GM19452 (cell line): ENCODE measurements at regions not wholly inside any gene's neighbourhood (a gene's known extent, or its start where the extent isn't known, plus 50 kb on each side); places are given as distances from the start of the nearest gene placed in this dataset.
"Not testable (repeated sequence)": the region's sequence is repeated elsewhere in the genome, so short reads cannot be mapped to it uniquely, and the experiment has no call there.

Experiments
- ATAC-seq: cut with Tn5 transposase; IDR thresholded peaks from one replicate; pipeline ENCODE4 v1.9.1; 2021; ENCODE audit not compliant: unreplicated experiment

DNA sequence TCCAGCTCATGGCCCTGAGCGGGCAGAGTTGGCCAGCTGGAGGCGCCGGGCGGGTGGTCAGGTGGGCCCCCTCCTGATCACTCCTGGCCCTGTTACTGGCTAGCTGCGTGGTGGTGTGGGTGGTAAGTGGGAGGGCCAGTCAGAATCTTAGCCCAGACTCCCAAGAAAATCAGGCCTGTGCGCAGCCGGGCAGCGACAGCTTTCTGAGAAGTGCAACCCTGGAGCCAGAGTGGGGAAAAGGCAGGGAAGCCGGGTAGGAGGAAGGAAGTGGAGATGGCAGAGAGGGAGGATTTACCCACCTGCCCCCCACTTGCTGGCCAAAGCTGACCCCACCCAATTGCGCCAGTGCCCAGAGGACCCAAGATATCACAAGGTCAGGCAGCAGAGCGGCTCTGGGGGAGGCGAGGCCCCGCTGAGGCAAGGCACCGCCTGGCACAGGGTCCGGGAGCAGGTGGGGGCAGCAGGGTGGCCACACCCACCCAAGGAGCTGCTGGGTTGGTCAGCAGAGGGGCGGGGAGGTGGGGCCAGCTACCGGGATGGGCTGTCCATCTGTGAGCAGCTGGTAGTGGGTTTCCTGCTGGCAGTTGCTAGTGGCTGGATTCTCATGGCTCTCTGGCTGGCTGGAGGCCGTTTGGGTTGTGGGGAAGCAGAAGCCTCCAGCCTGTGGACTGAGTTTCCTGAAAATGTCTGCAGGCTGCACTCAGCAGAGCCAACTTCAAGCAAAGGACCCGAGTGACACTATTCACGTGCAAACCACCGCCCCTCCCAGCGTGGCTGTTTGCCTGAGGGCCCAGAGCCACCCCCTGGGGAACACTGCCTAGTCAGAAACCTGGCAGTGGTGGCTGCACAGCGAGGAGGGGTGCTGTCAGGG, 196.4 kb downstream of the IGLL1 start:
- no peak for ATAC-seq

- ATAC-seq, result no peak
Measured at GRCh38 chr22:23382428-23383218, 197.5 kb downstream of the IGLL1 start.

DNA sequence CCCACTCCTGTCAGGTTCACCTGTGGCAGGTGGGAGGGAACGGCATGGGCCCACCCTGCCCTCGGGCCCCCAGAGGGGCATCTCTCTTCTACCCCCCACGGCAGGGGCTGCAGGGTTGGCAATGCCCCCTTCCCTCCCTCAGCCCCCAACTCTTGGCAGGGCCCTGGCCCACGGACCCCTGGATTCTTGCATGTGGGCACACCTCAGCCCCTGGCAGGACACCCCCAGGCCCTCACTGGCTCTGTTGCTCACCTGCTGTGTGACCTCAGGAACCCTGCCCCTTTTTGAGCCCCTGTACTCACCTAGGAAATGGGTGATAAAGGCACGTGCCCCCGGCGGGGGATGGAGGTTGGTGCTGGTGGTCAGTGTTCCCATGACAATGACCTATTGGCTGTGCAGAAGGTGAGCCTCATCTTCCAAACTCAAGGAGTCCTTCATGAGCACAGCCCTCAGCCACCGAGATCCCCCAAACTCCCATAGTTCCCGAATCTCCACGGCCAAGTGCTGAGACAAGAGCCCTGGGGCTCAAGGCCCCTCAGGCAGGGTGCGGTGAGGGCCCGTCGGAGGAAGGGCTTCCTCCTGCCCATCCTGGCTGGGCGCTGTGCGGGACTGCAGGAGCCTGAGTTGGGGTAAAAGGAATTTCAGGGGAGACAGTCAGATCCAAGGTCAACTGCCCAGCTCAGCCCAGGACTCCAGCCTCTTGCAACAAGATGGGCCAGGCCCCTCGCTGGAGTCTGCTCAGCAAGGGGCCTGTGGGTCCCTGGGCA, 198.2 kb downstream of the IGLL1 start:
- no peak for ATAC-seq

GRCh38 chr22:23380911-23381310, 199.2 kb downstream of the IGLL1 start:
- ATAC-seq, result no peak

DNA sequence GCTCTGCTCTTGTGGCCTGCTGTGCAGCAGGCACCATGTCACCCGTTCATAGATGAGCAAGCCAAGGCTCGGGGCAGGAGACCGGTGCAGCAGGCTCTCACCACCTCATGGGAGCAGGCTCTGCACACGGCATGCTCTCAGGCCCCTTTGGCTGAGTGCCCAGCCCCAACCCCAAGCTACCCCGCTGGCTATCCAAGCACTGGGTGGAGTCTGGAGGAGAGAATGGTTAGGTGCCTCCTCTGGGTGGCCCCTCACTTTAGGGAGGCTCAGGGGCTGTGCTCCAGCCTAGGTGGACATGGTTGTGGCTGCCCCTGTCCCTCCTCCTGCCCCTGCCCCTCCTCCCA, 199.9 kb downstream of the IGLL1 start:
- ATAC-seq, result no peak

- not testable (repeated sequence) for ATAC-seq
Measured at GRCh38 chr22:23379540-23380229, 199.4 kb downstream of the BCR start.

DNA sequence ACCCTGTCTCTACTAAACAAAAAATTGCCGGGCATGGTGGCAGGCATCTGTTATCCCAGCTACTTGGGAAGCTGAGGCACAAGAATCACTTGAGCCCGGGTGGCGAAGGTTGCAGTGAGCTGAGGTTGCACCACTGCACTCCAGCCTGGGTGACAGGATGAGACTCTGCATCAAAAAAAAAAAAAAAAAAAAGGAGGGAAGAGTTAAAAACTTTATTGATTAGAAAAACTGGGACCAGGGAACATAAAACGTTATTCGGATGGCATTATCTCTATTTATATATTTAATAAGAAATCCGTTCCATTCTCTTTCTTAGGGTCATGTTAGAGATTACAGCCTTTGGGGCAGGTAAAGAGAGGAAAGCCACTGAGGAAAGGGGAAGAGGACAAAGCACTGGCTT, 197.5 kb downstream of the BCR start:
- no peak for ATAC-seq

GRCh38 chr22:23376256-23376655, 195.9 kb downstream of the BCR start:
- ATAC-seq, result no peak

DNA sequence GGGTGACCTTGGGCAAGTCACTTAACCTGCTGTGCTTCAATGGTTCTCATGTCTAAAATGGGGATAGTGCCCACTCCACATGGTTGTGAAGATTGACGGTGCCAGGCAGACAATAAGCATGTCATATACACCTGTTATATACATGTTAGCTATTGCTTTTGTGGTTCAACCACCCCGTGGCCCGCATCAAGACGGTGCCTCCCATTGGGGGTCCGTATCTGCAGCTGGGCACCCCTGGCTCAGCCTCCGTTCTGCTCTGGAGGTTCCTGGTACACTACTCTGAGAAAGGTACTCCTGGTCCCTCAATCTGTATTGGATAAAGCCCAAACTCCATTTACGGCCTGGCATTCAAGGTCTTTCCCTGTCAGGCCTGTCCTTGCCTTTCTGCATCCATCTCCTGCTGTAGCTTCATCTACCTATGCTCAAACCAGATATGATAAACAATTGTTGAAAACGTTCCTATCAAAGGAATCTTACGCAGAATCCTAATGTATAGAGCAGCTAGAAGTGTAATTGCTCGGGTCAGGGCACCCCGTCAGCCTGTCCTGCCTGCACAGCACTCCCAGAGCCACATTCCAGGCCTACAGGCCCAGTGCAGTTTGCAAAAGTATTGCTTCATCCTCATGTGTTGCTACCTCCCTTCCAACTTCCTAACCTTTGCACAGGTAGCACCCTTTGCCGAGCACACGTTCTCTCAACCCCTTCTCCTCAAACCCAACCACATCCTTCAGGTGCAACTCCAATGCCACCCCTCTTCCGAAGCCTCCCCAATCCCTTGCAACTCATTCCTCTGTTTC, 194.9 kb downstream of the BCR start:
- ATAC-seq, result no peak

GRCh38 chr22:23373601-23374000, 193.3 kb downstream of the BCR start:
- no peak for ATAC-seq

GRCh38 chr22:23370251-23370650, 189.9 kb downstream of the BCR start:
- ATAC-seq, result no peak

- ATAC-seq, result no peak
Measured at GRCh38 chr22:23369054-23369685, 188.9 kb downstream of the BCR start.
